ENCODE measurements at regions not wholly inside any gene's neighbourhood (a gene's known extent, or its start where the extent isn't known, plus 50 kb on each side); places are given as distances from the start of the nearest gene placed in this dataset.

DNA sequence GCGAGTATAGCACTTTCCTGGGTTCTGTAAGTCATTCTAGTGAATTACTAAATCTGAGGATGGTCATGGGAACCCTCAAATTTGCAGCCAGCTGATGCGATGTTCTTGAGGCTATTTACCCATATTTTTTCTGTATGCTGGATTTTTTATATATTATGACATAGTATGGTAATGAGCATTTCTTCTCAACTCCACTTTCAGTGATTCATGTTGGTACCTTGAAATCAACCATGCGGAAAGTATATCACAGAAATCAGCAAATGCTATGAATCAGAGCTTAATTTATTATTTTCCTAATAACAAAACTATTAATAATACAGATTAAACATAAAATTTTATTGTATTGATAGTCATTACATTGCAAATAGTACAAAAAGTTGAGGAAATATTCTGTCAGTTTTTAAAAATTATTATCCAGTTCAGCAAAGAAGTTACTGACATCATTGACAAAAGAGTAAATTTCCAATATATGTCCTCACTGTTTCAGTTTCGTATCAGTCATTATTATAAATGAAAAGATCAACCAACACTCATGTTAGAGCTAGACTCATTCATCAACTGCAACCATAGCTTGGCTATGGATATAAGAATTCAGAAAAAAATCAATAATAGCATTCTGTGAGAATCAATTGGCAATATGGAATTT, 164.3 kb upstream of the SETMAR start:
- H2AFZ ChIP-seq (ENCODE audit: low read depth, low read length), result no peak overlapping the region
- H3K36me3 ChIP-seq (ENCODE audit: insufficient read depth, low read length), result no peaks in the 10 kb centered on the region
- TF ChIP-seq TAF1 (IDR thresholded peaks at IDR 0.05; ENCODE audit: low read depth) (no peak), SMC3 (conservative IDR thresholded peaks at IDR 0.05; ENCODE audit: poor library complexity) (no peak), EP300 (conservative IDR thresholded peaks at IDR 0.05; ENCODE audit: poor library complexity, severe bottlenecking) (no peak), RAD21 (conservative IDR thresholded peaks at IDR 0.05) (no peak), EZH2 (IDR thresholded peaks at IDR 0.05; ENCODE audit: borderline replicate concordance, insufficient read depth, low read length, poor library complexity, severe bottlenecking) (no peak), POLR2AphosphoS5 (IDR thresholded peaks at IDR 0.05) (no peak), MXI1 (conservative IDR thresholded peaks at IDR 0.05; ENCODE audit: poor library complexity, severe bottlenecking) (no peak)
- TF ChIP-seq, protein P1, sequence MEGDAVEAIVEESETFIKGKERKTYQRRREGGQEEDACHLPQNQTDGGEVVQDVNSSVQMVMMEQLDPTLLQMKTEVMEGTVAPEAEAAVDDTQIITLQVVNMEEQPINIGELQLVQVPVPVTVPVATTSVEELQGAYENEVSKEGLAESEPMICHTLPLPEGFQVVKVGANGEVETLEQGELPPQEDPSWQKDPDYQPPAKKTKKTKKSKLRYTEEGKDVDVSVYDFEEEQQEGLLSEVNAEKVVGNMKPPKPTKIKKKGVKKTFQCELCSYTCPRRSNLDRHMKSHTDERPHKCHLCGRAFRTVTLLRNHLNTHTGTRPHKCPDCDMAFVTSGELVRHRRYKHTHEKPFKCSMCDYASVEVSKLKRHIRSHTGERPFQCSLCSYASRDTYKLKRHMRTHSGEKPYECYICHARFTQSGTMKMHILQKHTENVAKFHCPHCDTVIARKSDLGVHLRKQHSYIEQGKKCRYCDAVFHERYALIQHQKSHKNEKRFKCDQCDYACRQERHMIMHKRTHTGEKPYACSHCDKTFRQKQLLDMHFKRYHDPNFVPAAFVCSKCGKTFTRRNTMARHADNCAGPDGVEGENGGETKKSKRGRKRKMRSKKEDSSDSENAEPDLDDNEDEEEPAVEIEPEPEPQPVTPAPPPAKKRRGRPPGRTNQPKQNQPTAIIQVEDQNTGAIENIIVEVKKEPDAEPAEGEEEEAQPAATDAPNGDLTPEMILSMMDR (IDR thresholded peaks at IDR 0.05; ENCODE audit: poor library complexity, severe bottlenecking), result no peak
- TF ChIP-seq, protein P2, sequence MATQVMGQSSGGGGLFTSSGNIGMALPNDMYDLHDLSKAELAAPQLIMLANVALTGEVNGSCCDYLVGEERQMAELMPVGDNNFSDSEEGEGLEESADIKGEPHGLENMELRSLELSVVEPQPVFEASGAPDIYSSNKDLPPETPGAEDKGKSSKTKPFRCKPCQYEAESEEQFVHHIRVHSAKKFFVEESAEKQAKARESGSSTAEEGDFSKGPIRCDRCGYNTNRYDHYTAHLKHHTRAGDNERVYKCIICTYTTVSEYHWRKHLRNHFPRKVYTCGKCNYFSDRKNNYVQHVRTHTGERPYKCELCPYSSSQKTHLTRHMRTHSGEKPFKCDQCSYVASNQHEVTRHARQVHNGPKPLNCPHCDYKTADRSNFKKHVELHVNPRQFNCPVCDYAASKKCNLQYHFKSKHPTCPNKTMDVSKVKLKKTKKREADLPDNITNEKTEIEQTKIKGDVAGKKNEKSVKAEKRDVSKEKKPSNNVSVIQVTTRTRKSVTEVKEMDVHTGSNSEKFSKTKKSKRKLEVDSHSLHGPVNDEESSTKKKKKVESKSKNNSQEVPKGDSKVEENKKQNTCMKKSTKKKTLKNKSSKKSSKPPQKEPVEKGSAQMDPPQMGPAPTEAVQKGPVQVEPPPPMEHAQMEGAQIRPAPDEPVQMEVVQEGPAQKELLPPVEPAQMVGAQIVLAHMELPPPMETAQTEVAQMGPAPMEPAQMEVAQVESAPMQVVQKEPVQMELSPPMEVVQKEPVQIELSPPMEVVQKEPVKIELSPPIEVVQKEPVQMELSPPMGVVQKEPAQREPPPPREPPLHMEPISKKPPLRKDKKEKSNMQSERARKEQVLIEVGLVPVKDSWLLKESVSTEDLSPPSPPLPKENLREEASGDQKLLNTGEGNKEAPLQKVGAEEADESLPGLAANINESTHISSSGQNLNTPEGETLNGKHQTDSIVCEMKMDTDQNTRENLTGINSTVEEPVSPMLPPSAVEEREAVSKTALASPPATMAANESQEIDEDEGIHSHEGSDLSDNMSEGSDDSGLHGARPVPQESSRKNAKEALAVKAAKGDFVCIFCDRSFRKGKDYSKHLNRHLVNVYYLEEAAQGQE (IDR thresholded peaks at IDR 0.05; ENCODE audit: borderline replicate concordance), result no peak
- no peak overlapping the region for H3K27ac ChIP-seq (ENCODE audit: low read length)
- H3K27me3 ChIP-seq (ENCODE audit: insufficient read depth, low read depth, low read length), result no peaks in the 10 kb centered on the region
- no peaks in the 10 kb centered on the region for H4K20me1 ChIP-seq (ENCODE audit: insufficient read depth)
- H3K79me2 ChIP-seq (replicated peaks; ENCODE audit: insufficient read depth, low read length), result no peaks in the 10 kb centered on the region
- no peak overlapping the region for H3K9ac ChIP-seq (ENCODE audit: low read length)
- H3K4me3 ChIP-seq (ENCODE audit: low read length), result no peak overlapping the region
- H3K9me3 ChIP-seq (ENCODE audit: low read length), result no peaks in the 10 kb centered on the region
- no peak overlapping the region for H3K4me2 ChIP-seq (ENCODE audit: low read length)
- H3K9me2 ChIP-seq (ENCODE audit: insufficient read depth, low read length), result no peaks in the 10 kb centered on the region
- no peaks in the 10 kb centered on the region for H3F3A ChIP-seq (ENCODE audit: insufficient read depth, low read length, poor library complexity, severe bottlenecking)

DNA sequence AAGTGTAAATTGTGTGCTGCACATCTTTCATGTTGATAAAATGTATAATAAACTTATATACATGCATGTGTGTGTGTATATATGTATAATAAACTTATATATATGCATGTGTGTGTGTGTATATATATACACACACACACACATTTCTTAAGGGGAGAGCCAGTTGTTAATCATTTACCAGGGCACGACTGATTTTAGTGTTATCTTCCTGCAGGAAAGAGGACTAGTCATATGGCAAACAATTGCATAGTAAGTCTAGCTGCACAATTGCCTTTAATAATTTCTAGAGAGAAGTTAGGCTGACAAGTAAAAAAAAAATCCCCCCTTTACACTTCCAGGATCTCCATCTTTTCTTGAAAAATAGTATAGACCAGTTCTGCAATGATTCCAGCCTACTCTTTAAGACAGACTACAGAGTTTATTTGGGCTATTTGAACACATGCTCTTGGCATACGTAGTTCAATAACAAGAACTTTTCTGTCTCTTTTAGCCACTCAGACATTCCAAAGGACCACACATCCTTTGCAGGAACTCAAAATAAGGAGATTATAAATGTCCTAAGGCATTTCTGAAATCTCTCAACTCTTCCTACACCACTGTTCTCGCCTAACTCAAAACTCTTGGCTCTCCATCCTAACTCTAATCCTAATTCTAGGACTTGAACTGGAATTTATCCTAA, 163.6 kb upstream of the SETMAR start:
- no peaks in the 10 kb centered on the region for H3F3A ChIP-seq (ENCODE audit: insufficient read depth, low read length, poor library complexity, severe bottlenecking)
- no peak for TF ChIP-seq TAF1 (IDR thresholded peaks at IDR 0.05; ENCODE audit: low read depth)
- no peak for TF ChIP-seq EP300 (conservative IDR thresholded peaks at IDR 0.05; ENCODE audit: poor library complexity, severe bottlenecking)
- TF ChIP-seq, protein P1 (IDR thresholded peaks at IDR 0.05; ENCODE audit: poor library complexity, severe bottlenecking), result no peak
- no peak for TF ChIP-seq RAD21 (conservative IDR thresholded peaks at IDR 0.05)
- no peak for TF ChIP-seq MXI1 (conservative IDR thresholded peaks at IDR 0.05; ENCODE audit: poor library complexity, severe bottlenecking)
- no peak for TF ChIP-seq EZH2 (IDR thresholded peaks at IDR 0.05; ENCODE audit: borderline replicate concordance, insufficient read depth, low read length, poor library complexity, severe bottlenecking)
- TF ChIP-seq, protein P2 (IDR thresholded peaks at IDR 0.05; ENCODE audit: borderline replicate concordance), result no peak
- no peak for TF ChIP-seq POLR2AphosphoS5 (IDR thresholded peaks at IDR 0.05)
- TF ChIP-seq SMC3 (conservative IDR thresholded peaks at IDR 0.05; ENCODE audit: poor library complexity), result no peak
- H3K4me3 ChIP-seq (ENCODE audit: low read length), result no peak overlapping the region
- no peaks in the 10 kb centered on the region for H3K79me2 ChIP-seq (replicated peaks; ENCODE audit: insufficient read depth, low read length)
- no peak overlapping the region for H3K4me2 ChIP-seq (ENCODE audit: low read length)
- H3K9me2 ChIP-seq (ENCODE audit: insufficient read depth, low read length), result no peaks in the 10 kb centered on the region
- no peak overlapping the region for H2AFZ ChIP-seq (ENCODE audit: low read depth, low read length)
- no peak overlapping the region for H3K9ac ChIP-seq (ENCODE audit: low read length)
- H3K36me3 ChIP-seq (ENCODE audit: insufficient read depth, low read length), result no peaks in the 10 kb centered on the region
- no peaks in the 10 kb centered on the region for H3K27me3 ChIP-seq (ENCODE audit: insufficient read depth, low read depth, low read length)
- H3K9me3 ChIP-seq (ENCODE audit: low read length), result no peaks in the 10 kb centered on the region
- no peak overlapping the region for H3K27ac ChIP-seq (ENCODE audit: low read length)
- H4K20me1 ChIP-seq (ENCODE audit: insufficient read depth), result no peaks in the 10 kb centered on the region

Measured in neural cell (in vitro differentiated cells).